ENCODE measurements at regions not wholly inside any gene's neighbourhood (a gene's known extent, or its start where the extent isn't known, plus 50 kb on each side); places are given as distances from the start of the nearest gene placed in this dataset.

GRCh38 chr20:10781526-10781925, 107.7 kb upstream of the JAG1 start:
- Histone ChIP-seq H3K79me2 (ENCODE audit: control insufficient read depth in 1 of 2, insufficient read depth in 2 of 2, low read length in 2 of 2) (no peaks in the 10 kb centered on the region), H3K14ac (ENCODE audit: insufficient read length) (no peak overlapping the region), H2BK15ac (ENCODE audit: low read length) (no peak overlapping the region), H2BK12ac (ENCODE audit: low read depth, low read length) (no peak overlapping the region), H3K9me3 (ENCODE audit: insufficient read depth in 2 of 2, low read depth in 1 of 2, low read length in 1 of 2) (no peaks in the 10 kb centered on the region), H4K91ac (replicated peaks; ENCODE audit: insufficient read length, low read length) (no peak overlapping the region), H3K27ac (ENCODE audit: low read depth, low read length) (no peak overlapping the region), H3K23ac (ENCODE audit: insufficient read length) (no peak overlapping the region), H3K56ac (replicated peaks; ENCODE audit: insufficient read length, low read depth, low read length) (no peak overlapping the region), H3K79me1 (ENCODE audit: low read depth, low read length) (no peaks in the 10 kb centered on the region), H3K23me2 (ENCODE audit: low read depth, low read length) (no peaks in the 10 kb centered on the region), H3K9ac (replicated peaks in 1 of 4; ENCODE audit: extremely low read depth in 1 of 4, low read depth in 3 of 4, low read length in 3 of 4) (no peak overlapping the region), H4K20me1 (replicated peaks in 1 of 2; ENCODE audit: control insufficient read depth in 1 of 2, insufficient read depth in 2 of 2, low read length in 2 of 2) (no peaks in the 10 kb centered on the region), H2AFZ (ENCODE audit: low read length) (no peak overlapping the region), H3K4me3 (ENCODE audit: extremely low read depth in 1 of 4, insufficient read depth in 2 of 4, low read depth in 3 of 4, low read length in 4 of 4) (no peak overlapping the region), H3K27me3 (replicated peaks in 1 of 4; ENCODE audit: control insufficient read depth in 3 of 4, extremely low read depth in 1 of 4, insufficient read depth in 3 of 4, low read length in 3 of 4) (no peaks in the 10 kb centered on the region), H4K5ac (ENCODE audit: insufficient read length, low read depth, low read length) (no peak overlapping the region), H3K36me3 (ENCODE audit: control insufficient read depth in 2 of 4, insufficient read depth in 4 of 4, low read length in 3 of 4) (no peaks in the 10 kb centered on the region), H3K18ac (ENCODE audit: extremely low read depth, low read length) (no peak overlapping the region), H4K8ac (ENCODE audit: extremely low read depth, insufficient read depth, low read length) (no peak overlapping the region), H2BK120ac (replicated peaks; ENCODE audit: low read depth, low read length) (no peak overlapping the region), H2BK20ac (ENCODE audit: low read length) (no peak overlapping the region), H3K4me2 (ENCODE audit: insufficient read depth in 1 of 2, low read depth in 2 of 2, low read length in 2 of 2) (no peak overlapping the region), H3K4ac (replicated peaks; ENCODE audit: insufficient read length, low read depth, low read length) (no peak overlapping the region), H2BK5ac (ENCODE audit: low read depth, low read length) (no peak overlapping the region; the same call in 1 of the 2 replicates), H2AK5ac (ENCODE audit: low read depth, low read length) (no peak overlapping the region), H3K4me1 (replicated peaks in 1 of 4; ENCODE audit: control insufficient read depth in 3 of 4, insufficient read depth in 4 of 4, low read length in 3 of 4) (peaks cover 5 to 15% (median 12%) of the 10 kb centered on the region in 4 experiments; a peak in 6 of 7 replicates)
- 88% methylated on average over 3 of the region's 3 CpGs; no CpG with 5 or more reads in 1 of the 2 experiments for WGBS, 2 experiments (ENCODE audit: extremely low coverage in 1 of 2, insufficient coverage in 1 of 2, insufficient read length in 1 of 2, insufficient replicate concordance in 2 of 2, low coverage in 1 of 2, low lambda C conversion rate in 2 of 2, missing lambda C conversion rate in 1 of 2)
- ChIA-PET POLR2A (ENCODE audit: partially characterized antibody) (no interaction called here), CTCF (ENCODE audit: partially characterized antibody) (interaction anchor here (1.0 to 1.2 kb wide), 2 partner anchors 42 to 107 kb away, joined by 3 read pairs; no protein-coding TSS in a partner anchor)
- FAIRE-seq (no peak), DNase-seq (ENCODE audit: low read depth in 1 of 2, low spot score in 2 of 2) (no peak)
- TF ChIP-seq CHD2 (IDR thresholded peaks at IDR 0.05; ENCODE audit: low read length) (no peak), SIX5 (IDR thresholded peaks at IDR 0.05; ENCODE audit: low read depth, low read length) (no peak), POLR2AphosphoS5 (IDR thresholded peaks at IDR 0.05; ENCODE audit: low read depth, low read length) (no peak), BACH1 (IDR thresholded peaks at IDR 0.05; ENCODE audit: low read length) (no peak), E2F6 (IDR thresholded peaks at IDR 0.05) (no peak), HDAC6 (IDR thresholded peaks at IDR 0.05; ENCODE audit: low read depth, low read length) (no peak), SP4 (IDR thresholded peaks at IDR 0.05; ENCODE audit: low read length) (no peak)

Measured in H1 (cell line).